ENCODE measurements at regions not wholly inside any gene's neighbourhood (a gene's known extent, or its start where the extent isn't known, plus 50 kb on each side); places are given as distances from the start of the nearest gene placed in this dataset.

- Histone ChIP-seq H3K4me3 (ENCODE audit: low read depth in 1 of 3, low read length in 3 of 3) (no peak overlapping the region), H3K4me1 (ENCODE audit: control insufficient read depth in 3 of 3, insufficient read depth in 2 of 3, low read depth in 1 of 3, low read length in 2 of 3) (no peaks in the 10 kb centered on the region), H3K36me3 (ENCODE audit: control insufficient read depth in 3 of 3, insufficient read depth in 2 of 3, low read depth in 1 of 3, low read length in 3 of 3) (no peaks in the 10 kb centered on the region), H3K9me3 (ENCODE audit: control insufficient read depth in 2 of 2, insufficient read depth in 1 of 2, low read depth in 1 of 2, low read length in 1 of 2) (no peaks in the 10 kb centered on the region), H3K27me3 (ENCODE audit: control insufficient read depth in 3 of 3, insufficient read depth in 3 of 3, low read length in 3 of 3) (no peaks in the 10 kb centered on the region), H3K27ac (ENCODE audit: low read depth in 1 of 3, low read length in 2 of 3) (no peak overlapping the region)
- FAIRE-seq (peak; percentile 95), DNase-seq (peak; percentile 30 to 65)
- 13 to 57% (median 22%) methylated on average over 3 of the region's 3 CpGs for WGBS, 3 donors
Measured at GRCh38 chr2:146161256-146161882, 1641.5 kb upstream of the ZEB2 start.

- DNase-seq (no peak), FAIRE-seq (no peak)
- H3K36me3 ChIP-seq (ENCODE audit: control insufficient read depth in 3 of 3, insufficient read depth in 2 of 3, low read depth in 1 of 3, low read length in 3 of 3): no peaks in the 10 kb centered on the region
- no peaks in the 10 kb centered on the region for H3K9me3 ChIP-seq (ENCODE audit: control insufficient read depth in 2 of 2, insufficient read depth in 1 of 2, low read depth in 1 of 2, low read length in 1 of 2)
- no peaks in the 10 kb centered on the region for H3K4me1 ChIP-seq (ENCODE audit: control insufficient read depth in 3 of 3, insufficient read depth in 2 of 3, low read depth in 1 of 3, low read length in 2 of 3)
- 94 to 99% (median 96%) methylated on average over 3 of the region's 3 CpGs for WGBS, 3 donors
- H3K27me3 ChIP-seq (ENCODE audit: control insufficient read depth in 3 of 3, insufficient read depth in 3 of 3, low read length in 3 of 3): no peaks in the 10 kb centered on the region
- H3K4me3 ChIP-seq (ENCODE audit: low read depth in 1 of 3, low read length in 3 of 3): no peak overlapping the region
- no peak overlapping the region for H3K27ac ChIP-seq (ENCODE audit: low read depth in 1 of 3, low read length in 2 of 3)
Measured at GRCh38 chr2:146158072-146158674, 1638.3 kb upstream of the ZEB2 start.

GRCh38 chr2:146147448-146148012, 1627.6 kb upstream of the ZEB2 start:
- no peak overlapping the region for H3K27ac ChIP-seq (ENCODE audit: low read depth in 1 of 3, low read length in 2 of 3)

GRCh38 chr2:146143971-146144370, 1624.1 kb upstream of the ZEB2 start:
- 68 to 95% (median 92%) methylated on average over 1 of the region's 1 CpG for WGBS, 3 donors
- no peak for DNase-seq
- H3K4me1 ChIP-seq (ENCODE audit: control insufficient read depth in 3 of 3, insufficient read depth in 2 of 3, low read depth in 1 of 3, low read length in 2 of 3): no peaks in the 10 kb centered on the region
- H3K27ac ChIP-seq (ENCODE audit: low read depth in 1 of 3, low read length in 2 of 3): no peak overlapping the region
- H3K36me3 ChIP-seq (ENCODE audit: control insufficient read depth in 3 of 3, insufficient read depth in 2 of 3, low read depth in 1 of 3, low read length in 3 of 3): no peaks in the 10 kb centered on the region
- no peak for FAIRE-seq
- H3K27me3 ChIP-seq (ENCODE audit: control insufficient read depth in 3 of 3, insufficient read depth in 3 of 3, low read length in 3 of 3): no peaks in the 10 kb centered on the region
- no peaks in the 10 kb centered on the region for H3K9me3 ChIP-seq (ENCODE audit: control insufficient read depth in 2 of 2, insufficient read depth in 1 of 2, low read depth in 1 of 2, low read length in 1 of 2)
- no peak overlapping the region for H3K4me3 ChIP-seq (ENCODE audit: low read depth in 1 of 3, low read length in 3 of 3)

More at GRCh38 chr2:146147448-146148012, 1627.6 kb upstream of the ZEB2 start:
- Histone ChIP-seq H3K36me3 (ENCODE audit: control insufficient read depth in 3 of 3, insufficient read depth in 2 of 3, low read depth in 1 of 3, low read length in 3 of 3) (no peaks in the 10 kb centered on the region), H3K9me3 (ENCODE audit: control insufficient read depth in 2 of 2, insufficient read depth in 1 of 2, low read depth in 1 of 2, low read length in 1 of 2) (no peaks in the 10 kb centered on the region), H3K27me3 (ENCODE audit: control insufficient read depth in 3 of 3, insufficient read depth in 3 of 3, low read length in 3 of 3) (no peaks in the 10 kb centered on the region), H3K4me3 (ENCODE audit: low read depth in 1 of 3, low read length in 3 of 3) (no peak overlapping the region), H3K4me1 (ENCODE audit: control insufficient read depth in 3 of 3, insufficient read depth in 2 of 3, low read depth in 1 of 3, low read length in 2 of 3) (no peaks in the 10 kb centered on the region)
- FAIRE-seq (no peak), DNase-seq (no peak)
- 76 to 80% (median 79%) methylated on average over 2 of the region's 2 CpGs for WGBS, 3 donors

- H3K27me3 ChIP-seq (ENCODE audit: control insufficient read depth in 3 of 3, insufficient read depth in 3 of 3, low read length in 3 of 3): no peaks in the 10 kb centered on the region
- no peak overlapping the region for H3K27ac ChIP-seq (ENCODE audit: low read depth in 1 of 3, low read length in 2 of 3)
- peaks cover 0 to 5% of the 10 kb centered on the region in 2 donors for H3K9me3 ChIP-seq (ENCODE audit: control insufficient read depth in 2 of 2, insufficient read depth in 1 of 2, low read depth in 1 of 2, low read length in 1 of 2)
- FAIRE-seq: no peak
- H3K36me3 ChIP-seq (ENCODE audit: control insufficient read depth in 3 of 3, insufficient read depth in 2 of 3, low read depth in 1 of 3, low read length in 3 of 3): no peaks in the 10 kb centered on the region
- 76 to 87% (median 86%) methylated on average over 3 of the region's 3 CpGs for WGBS, 3 donors
- DNase-seq: no peak
- no peaks in the 10 kb centered on the region for H3K4me1 ChIP-seq (ENCODE audit: control insufficient read depth in 3 of 3, insufficient read depth in 2 of 3, low read depth in 1 of 3, low read length in 2 of 3)
- no peak overlapping the region for H3K4me3 ChIP-seq (ENCODE audit: low read depth in 1 of 3, low read length in 3 of 3)
Measured at GRCh38 chr2:146138820-146139219, 1618.9 kb upstream of the ZEB2 start.

GRCh38 chr2:146135245-146135644, 1615.3 kb upstream of the ZEB2 start:
- Histone ChIP-seq H3K27ac (ENCODE audit: low read depth in 1 of 3, low read length in 2 of 3) (no peak overlapping the region), H3K27me3 (ENCODE audit: control insufficient read depth in 3 of 3, insufficient read depth in 3 of 3, low read length in 3 of 3) (no peaks in the 10 kb centered on the region), H3K4me1 (ENCODE audit: control insufficient read depth in 3 of 3, insufficient read depth in 2 of 3, low read depth in 1 of 3, low read length in 2 of 3) (no peaks in the 10 kb centered on the region), H3K4me3 (ENCODE audit: low read depth in 1 of 3, low read length in 3 of 3) (no peak overlapping the region), H3K36me3 (ENCODE audit: control insufficient read depth in 3 of 3, insufficient read depth in 2 of 3, low read depth in 1 of 3, low read length in 3 of 3) (no peaks in the 10 kb centered on the region), H3K9me3 (ENCODE audit: control insufficient read depth in 2 of 2, insufficient read depth in 1 of 2, low read depth in 1 of 2, low read length in 1 of 2) (peaks cover 0 to 5% of the 10 kb centered on the region in 2 donors)
- FAIRE-seq (no peak), DNase-seq (no peak)
- WGBS, 3 donors: 82 to 100% (median 95%) methylated on average over 1 of the region's 1 CpG

GRCh38 chr2:146131785-146132184, 1611.9 kb upstream of the ZEB2 start:
- 83 to 92% (median 91%) methylated on average over 1 of the region's 1 CpG for WGBS, 3 donors
- no peak overlapping the region for H3K4me3 ChIP-seq (ENCODE audit: low read depth in 1 of 3, low read length in 3 of 3)
- no peak for DNase-seq
- no peaks in the 10 kb centered on the region for H3K36me3 ChIP-seq (ENCODE audit: control insufficient read depth in 3 of 3, insufficient read depth in 2 of 3, low read depth in 1 of 3, low read length in 3 of 3)
- FAIRE-seq: no peak
- H3K4me1 ChIP-seq (ENCODE audit: control insufficient read depth in 3 of 3, insufficient read depth in 2 of 3, low read depth in 1 of 3, low read length in 2 of 3): no peaks in the 10 kb centered on the region
- no peak overlapping the region for H3K27ac ChIP-seq (ENCODE audit: low read depth in 1 of 3, low read length in 2 of 3)
- no peaks in the 10 kb centered on the region for H3K27me3 ChIP-seq (ENCODE audit: control insufficient read depth in 3 of 3, insufficient read depth in 3 of 3, low read length in 3 of 3)
- H3K9me3 ChIP-seq (ENCODE audit: control insufficient read depth in 2 of 2, insufficient read depth in 1 of 2, low read depth in 1 of 2, low read length in 1 of 2): no peaks in the 10 kb centered on the region

GRCh38 chr2:146131048-146131447, 1611.1 kb upstream of the ZEB2 start:
- Histone ChIP-seq H3K9me3 (ENCODE audit: control insufficient read depth in 2 of 2, insufficient read depth in 1 of 2, low read depth in 1 of 2, low read length in 1 of 2) (no peaks in the 10 kb centered on the region), H3K27me3 (ENCODE audit: control insufficient read depth in 3 of 3, insufficient read depth in 3 of 3, low read length in 3 of 3) (no peaks in the 10 kb centered on the region), H3K36me3 (ENCODE audit: control insufficient read depth in 3 of 3, insufficient read depth in 2 of 3, low read depth in 1 of 3, low read length in 3 of 3) (no peaks in the 10 kb centered on the region), H3K4me3 (ENCODE audit: low read depth in 1 of 3, low read length in 3 of 3) (no peak overlapping the region), H3K27ac (ENCODE audit: low read depth in 1 of 3, low read length in 2 of 3) (no peak overlapping the region), H3K4me1 (ENCODE audit: control insufficient read depth in 3 of 3, insufficient read depth in 2 of 3, low read depth in 1 of 3, low read length in 2 of 3) (no peaks in the 10 kb centered on the region)
- DNase-seq (no peak), FAIRE-seq (no peak)
- WGBS, 3 donors: 20 to 50% (median 39%) methylated on average over 2 of the region's 2 CpGs
